ENCODE measurements at regions not wholly inside any gene's neighbourhood (a gene's known extent, or its start where the extent isn't known, plus 50 kb on each side); places are given as distances from the start of the nearest gene placed in this dataset.

- TF ChIP-seq CTCF (IDR thresholded peaks at IDR 0.05) (no peak), POLR2A (IDR thresholded peaks at IDR 0.05) (no peak)
These were observed 451.9 kb upstream of the C9orf72 start for GRCh38 chr9:28025186-28025585.

All from right lobe of liver (tissue), 4 donors.